HFF-Myc (cell line): ENCODE measurements at regions not wholly inside any gene's neighbourhood (a gene's known extent, or its start where the extent isn't known, plus 50 kb on each side); places are given as distances from the start of the nearest gene placed in this dataset.

Source experiments
- DNase-seq: peaks from one replicate; pipeline ENCODE4 v3.0.0-alpha.2; 2011; ENCODE audit warnings: low read depth; ENCODE audit errors: extremely low read depth
- H3K4me3 ChIP-seq: replicated peaks from 2 replicates; pipeline ENCODE4 v1.5.1; 2011; ENCODE audit warnings: low read depth, mild to moderate bottlenecking, control low read depth, low read length
- CTCF ChIP-seq: IDR thresholded peaks from 2 replicates; pipeline ENCODE4 v1.5.1; 2012; ENCODE audit warnings: mild to moderate bottlenecking, low read depth, low read length, control low read depth; ENCODE audit errors: missing control alignments

GRCh38 chr15:98480844-98481243 is 167.5 kb upstream of the IGF1R start:
- DNase-seq, result no peak
- H3K4me3 ChIP-seq, result no peak overlapping the region
- no peak for TF ChIP-seq CTCF

GRCh38 chr15:98483575-98484130 is 164.7 kb upstream of the IGF1R start:
- DNase-seq, result no peak
- TF ChIP-seq CTCF, result no peak
- H3K4me3 ChIP-seq, result no peak overlapping the region

- no peak for DNase-seq
- TF ChIP-seq CTCF, result no peak
- H3K4me3 ChIP-seq, result no peak overlapping the region
Measured at GRCh38 chr15:98484914-98485313, 163.4 kb upstream of the IGF1R start.

DNA sequence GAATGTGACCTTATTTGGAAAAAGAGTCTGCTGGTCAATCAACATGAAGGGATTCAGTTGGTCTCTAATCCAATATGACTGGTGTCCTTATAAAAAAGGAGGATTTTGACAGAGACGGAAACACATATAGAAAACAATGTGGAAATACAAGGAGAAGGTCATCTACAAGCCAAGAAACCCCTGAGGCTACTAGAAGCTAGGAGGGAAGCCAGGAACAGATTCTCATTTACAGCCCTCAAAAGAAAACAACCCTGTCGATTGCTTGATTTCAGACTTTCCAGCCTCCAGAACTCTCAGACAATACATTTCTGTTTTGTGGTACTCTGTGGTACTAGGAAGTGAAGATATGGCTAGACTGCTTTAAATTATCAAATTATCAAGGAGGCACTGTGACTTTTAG is 162.9 kb upstream of the IGF1R start:
- no peak for DNase-seq
- no peak for TF ChIP-seq CTCF
- H3K4me3 ChIP-seq, result no peak overlapping the region

- no peak overlapping the region for H3K4me3 ChIP-seq
Measured at GRCh38 chr15:98493966-98494511, 154.3 kb upstream of the IGF1R start.

DNA sequence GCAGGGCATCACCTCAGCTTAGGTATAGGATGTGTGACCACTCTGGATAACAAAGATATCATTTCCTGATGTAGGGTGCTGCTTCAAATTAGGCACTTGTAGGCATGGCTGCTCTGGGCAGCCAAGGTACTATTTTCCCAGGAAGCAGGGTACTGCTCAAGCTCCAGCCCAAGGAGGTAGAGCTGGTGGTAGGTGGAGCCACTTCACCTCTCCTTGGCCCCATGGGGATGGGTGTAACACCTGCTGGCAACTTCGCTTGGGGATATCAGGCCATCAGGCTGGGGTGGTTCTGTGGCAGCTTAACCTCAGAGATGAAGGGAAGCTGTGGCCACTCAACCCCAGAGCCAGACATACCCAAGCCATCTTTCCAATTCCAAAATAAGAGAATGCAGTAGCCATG is 147.1 kb upstream of the IGF1R start:
- no peak for DNase-seq
- TF ChIP-seq CTCF, result no peak
- H3K4me3 ChIP-seq, result no peak overlapping the region

More at GRCh38 chr15:98493966-98494511, 154.3 kb upstream of the IGF1R start:
- no peak for DNase-seq
- TF ChIP-seq CTCF, result no peak

GRCh38 chr15:98501632-98502031 is 146.7 kb upstream of the IGF1R start:
- H3K4me3 ChIP-seq, result no peak overlapping the region
- no peak for DNase-seq
- no peak for TF ChIP-seq CTCF
